ENCODE measurements at regions not wholly inside any gene's neighbourhood (a gene's known extent, or its start where the extent isn't known, plus 50 kb on each side); places are given as distances from the start of the nearest gene placed in this dataset.

GRCh38 chr5:15003511-15003920, 131.9 kb upstream of the ANKH start:
- no peak overlapping the region for H3K27ac ChIP-seq
- no peak overlapping the region for H3K4me3 ChIP-seq
- peaks cover 4 to 5% of the 10 kb centered on the region in 2 donors for H3K4me1 ChIP-seq (replicated peaks in 1 of 2)
- no peaks in the 10 kb centered on the region for H3K36me3 ChIP-seq (replicated peaks in 1 of 2)
- intact Hi-C loops (cut with DNase I), result loop anchor here in 1 of 2 donors (10.0 kb wide), 1 partner anchor 129 kb away; the partner anchor contains the start of gene ANKH
- DNase-seq, result peak; percentile 46 to 83 (median 67)
- WGBS, 4 donors, result 46 to 51% (median 48%) methylated on average over 4 of the region's 4 CpGs
- no peaks in the 10 kb centered on the region for H3K27me3 ChIP-seq
- no peaks in the 10 kb centered on the region for H3K9me3 ChIP-seq (replicated peaks in 1 of 3)
- TF ChIP-seq CTCF (IDR thresholded peaks at IDR 0.05) (peak; percentile 67 to 83 (median 76)), POLR2A (IDR thresholded peaks at IDR 0.05) (no peak)

GRCh38 chr5:15002791-15003190, 131.2 kb upstream of the ANKH start:
- Histone ChIP-seq H3K27me3 (no peaks in the 10 kb centered on the region), H3K36me3 (replicated peaks in 1 of 2) (no peaks in the 10 kb centered on the region), H3K4me1 (replicated peaks in 1 of 2) (peaks cover 0 to 5% of the 10 kb centered on the region in 2 donors), H3K27ac (no peak overlapping the region), H3K4me3 (no peak overlapping the region), H3K9me3 (replicated peaks in 1 of 3) (no peaks in the 10 kb centered on the region)
- DNase-seq, result no peak
- intact Hi-C loops (cut with DNase I), result loop anchor here in 1 of 2 donors (10.0 kb wide), 1 partner anchor 128 kb away; the partner anchor contains the start of gene ANKH
- 24 to 30% (median 27%) methylated on average over 2 of the region's 2 CpGs for WGBS, 4 donors
- no peak for TF ChIP-seq CTCF (IDR thresholded peaks at IDR 0.05)
- TF ChIP-seq POLR2A (IDR thresholded peaks at IDR 0.05), result no peak

GRCh38 chr5:15002173-15002572, 130.6 kb upstream of the ANKH start:
- Histone ChIP-seq H3K36me3 (replicated peaks in 1 of 2) (no peaks in the 10 kb centered on the region), H3K4me3 (no peak overlapping the region), H3K27ac (no peak overlapping the region), H3K4me1 (replicated peaks in 1 of 2) (peaks cover 0 to 5% of the 10 kb centered on the region in 2 donors), H3K9me3 (replicated peaks in 1 of 3) (no peaks in the 10 kb centered on the region), H3K27me3 (no peaks in the 10 kb centered on the region)
- TF ChIP-seq POLR2A (IDR thresholded peaks at IDR 0.05), result no peak
- TF ChIP-seq CTCF (IDR thresholded peaks at IDR 0.05), result no peak
- intact Hi-C loops (cut with DNase I), result loop anchor here in 1 of 2 donors (10.0 kb wide), 1 partner anchor 127 kb away; the partner anchor contains the start of gene ANKH
- 77 to 90% (median 79%) methylated on average over 10 of the region's 10 CpGs for WGBS, 4 donors
- DNase-seq, result no peak

- no peak for TF ChIP-seq CTCF (IDR thresholded peaks at IDR 0.05)
- no peak for TF ChIP-seq POLR2A (IDR thresholded peaks at IDR 0.05)
- no peak overlapping the region for H3K27ac ChIP-seq
- intact Hi-C loops (cut with DNase I), result loop anchor here in 1 of 2 donors (10.0 kb wide), 1 partner anchor 127 kb away; the partner anchor contains the start of gene ANKH
- DNase-seq, result no peak
- no peaks in the 10 kb centered on the region for H3K9me3 ChIP-seq (replicated peaks in 1 of 3)
- H3K4me3 ChIP-seq, result no peak overlapping the region
- peaks cover 0 to 5% of the 10 kb centered on the region in 2 donors for H3K4me1 ChIP-seq (replicated peaks in 1 of 2)
- no peaks in the 10 kb centered on the region for H3K36me3 ChIP-seq (replicated peaks in 1 of 2)
- H3K27me3 ChIP-seq, result no peaks in the 10 kb centered on the region
- WGBS, 4 donors, result 73 to 78% (median 77%) methylated on average over 2 of the region's 2 CpGs
Measured at GRCh38 chr5:15001517-15001916, 129.9 kb upstream of the ANKH start.
